Islet of Langerhans (tissue), 1 donor: ENCODE measurements at regions not wholly inside any gene's neighbourhood (a gene's known extent, or its start where the extent isn't known, plus 50 kb on each side); places are given as distances from the start of the nearest gene placed in this dataset.
"Not testable (repeated sequence)": the region's sequence is repeated elsewhere in the genome, so short reads cannot be mapped to it uniquely, and the experiment has no call there.

Experiments
- FAIRE-seq: peaks from one replicate; lab custom pipeline; 2011; peaks lifted over from hg19 to GRCh38; lab: Jason Lieb, UNC

DNA sequence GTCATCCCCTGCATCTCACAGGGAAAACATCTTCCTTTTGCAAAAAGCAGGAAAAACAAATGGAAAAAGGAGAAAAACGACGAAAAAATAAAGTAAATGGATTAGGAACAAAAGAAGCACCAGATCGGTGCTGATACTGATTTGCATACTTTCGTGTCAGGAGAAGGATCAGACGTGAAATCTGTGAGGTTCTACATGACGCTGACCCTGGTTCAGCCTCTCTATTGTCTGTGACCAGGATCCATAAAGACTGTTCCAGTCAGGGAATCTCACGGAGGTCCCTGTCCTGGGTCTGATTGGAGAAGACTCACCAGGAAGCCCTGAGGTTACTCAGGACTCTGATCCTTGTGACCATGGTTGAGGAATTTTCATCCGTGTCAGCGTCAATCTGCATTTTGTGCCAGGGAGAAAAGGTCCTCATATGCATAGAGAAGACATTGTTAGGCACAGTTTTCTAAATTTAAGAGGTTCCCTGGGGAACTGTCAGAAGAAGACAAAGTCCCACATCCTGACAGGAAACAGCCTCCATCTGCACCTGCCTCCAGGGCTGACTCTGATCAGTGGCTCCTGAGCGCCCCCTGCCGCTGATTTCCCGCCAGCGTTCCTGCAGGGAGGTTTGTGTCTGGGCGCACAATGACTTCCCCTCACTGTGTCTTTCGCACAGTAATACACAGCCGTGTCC, 808.2 kb downstream of the TMEM121 start:
- FAIRE-seq, result not testable (repeated sequence)

- not testable (repeated sequence) for FAIRE-seq
These were observed 808.7 kb downstream of the TMEM121 start for GRCh38 chr14:106335110-106335429.

- FAIRE-seq, result not testable (repeated sequence)
These were observed 812.4 kb downstream of the TMEM121 start for GRCh38 chr14:106338775-106339174.

GRCh38 chr14:106340658-106341057, 814.3 kb downstream of the TMEM121 start:
- FAIRE-seq, result not testable (repeated sequence)

- not testable (repeated sequence) for FAIRE-seq
These were observed 814.8 kb downstream of the TMEM121 start for GRCh38 chr14:106341161-106341560.

DNA sequence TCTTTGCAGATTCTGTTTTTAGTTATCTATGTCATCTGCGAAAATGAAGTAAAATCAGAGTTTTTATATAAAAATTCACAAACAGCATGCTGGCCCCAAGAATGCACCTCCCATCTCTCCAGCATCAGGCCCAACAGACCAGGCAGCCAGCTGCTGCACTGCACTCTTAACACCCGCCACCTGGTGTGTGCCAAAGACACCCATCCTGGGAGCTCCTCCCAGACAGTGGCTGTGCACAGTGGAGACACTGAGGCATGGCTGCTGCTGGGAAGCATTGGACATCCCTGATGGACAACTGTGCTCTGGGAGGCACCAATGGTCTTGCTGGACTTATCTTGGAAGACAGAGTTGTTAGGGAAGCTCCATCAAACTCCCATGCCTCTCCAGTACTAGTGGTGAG, 817.2 kb downstream of the TMEM121 start:
- no peak for FAIRE-seq

- not testable (repeated sequence) for FAIRE-seq
These were observed 817.8 kb downstream of the TMEM121 start for GRCh38 chr14:106344065-106344614.

- FAIRE-seq, result not testable (repeated sequence)
These were observed 818.6 kb downstream of the TMEM121 start for GRCh38 chr14:106344791-106345479.

GRCh38 chr14:106346084-106346483, 819.7 kb downstream of the TMEM121 start:
- FAIRE-seq, result no peak

DNA sequence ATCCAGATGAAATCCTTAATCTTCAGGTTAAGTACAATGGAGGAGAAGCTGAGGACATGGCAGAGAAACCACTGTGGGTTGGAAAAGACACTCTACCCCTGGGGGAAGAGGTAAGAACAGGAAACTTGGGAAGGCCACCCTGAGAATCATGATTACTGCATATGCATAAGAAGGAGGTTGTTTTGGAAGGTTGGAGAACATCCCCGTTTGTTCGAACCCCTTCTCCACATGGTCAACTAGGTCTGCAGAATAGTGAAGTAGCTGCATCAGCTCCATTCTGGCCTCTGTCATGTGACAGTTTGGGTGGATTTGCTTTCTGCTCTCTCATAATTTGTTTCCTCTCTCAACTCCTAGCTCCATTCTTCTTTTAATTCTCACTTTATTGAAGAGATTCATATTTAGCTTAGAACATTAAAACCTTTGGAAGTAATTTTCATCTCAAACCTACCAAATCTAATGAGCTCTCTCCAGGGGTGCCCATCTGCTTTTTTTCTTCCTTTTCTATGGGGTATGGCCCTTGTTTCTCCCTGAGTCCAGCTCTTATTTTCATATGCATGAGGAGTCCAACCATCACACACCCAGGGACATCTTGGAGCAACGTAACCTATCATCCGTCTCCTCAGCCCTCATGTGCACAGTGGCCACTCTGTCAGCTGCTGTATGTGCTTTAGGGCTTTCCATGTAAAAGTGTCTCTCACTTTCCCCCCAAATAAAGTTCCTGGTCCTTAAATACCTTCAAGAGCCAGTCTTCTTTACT, 820.3 kb downstream of the TMEM121 start:
- no peak for FAIRE-seq

GRCh38 chr14:106347291-106347778, 821.0 kb downstream of the TMEM121 start:
- no peak for FAIRE-seq

GRCh38 chr14:106347890-106348755, 821.7 kb downstream of the TMEM121 start:
- FAIRE-seq, result no peak

DNA sequence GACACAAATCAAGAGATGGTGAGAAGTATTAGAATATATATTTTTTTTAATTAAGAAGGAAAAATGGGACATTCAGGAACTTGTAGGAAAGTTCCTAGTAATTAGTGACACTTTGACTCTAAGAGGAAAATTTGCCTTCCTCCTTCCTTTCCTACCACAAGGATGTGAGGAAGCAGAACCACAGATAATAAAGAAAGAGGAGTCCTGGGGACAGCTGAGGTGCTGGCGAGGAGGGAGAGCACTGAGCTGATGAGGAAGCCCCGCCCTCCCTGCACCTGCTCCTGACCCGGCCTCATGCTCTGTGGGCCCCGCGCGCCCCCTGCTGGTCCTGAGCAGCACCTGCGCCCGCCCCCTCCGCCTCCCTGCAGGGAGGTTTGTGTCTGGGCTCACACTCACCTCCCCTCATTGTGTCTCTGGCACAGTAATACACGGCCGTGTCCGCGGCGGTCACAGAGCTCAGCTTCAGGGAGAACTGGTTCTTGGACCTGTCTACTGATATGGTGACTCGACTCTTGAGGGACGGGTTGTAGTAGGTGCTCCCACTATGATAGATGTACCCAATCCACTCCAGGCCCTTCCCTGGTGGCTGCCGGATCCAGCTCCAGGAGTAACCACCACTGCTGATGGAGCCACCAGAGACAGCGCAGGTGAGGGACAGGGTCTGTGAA, 822.6 kb downstream of the TMEM121 start:
- FAIRE-seq, result not testable (repeated sequence)

GRCh38 chr14:106349678-106350457, 823.5 kb downstream of the TMEM121 start:
- not testable (repeated sequence) for FAIRE-seq

GRCh38 chr14:106355007-106355791, 828.8 kb downstream of the TMEM121 start:
- FAIRE-seq, result not testable (repeated sequence)

GRCh38 chr14:106355881-106356642, 829.7 kb downstream of the TMEM121 start:
- FAIRE-seq, result not testable (repeated sequence)

GRCh38 chr14:106356643-106356930, 830.2 kb downstream of the TMEM121 start:
- not testable (repeated sequence) for FAIRE-seq

- not testable (repeated sequence) for FAIRE-seq
These were observed 832.9 kb downstream of the TMEM121 start for GRCh38 chr14:106359157-106359887.
